IPS-18a (cell line): ENCODE measurements at regions not wholly inside any gene's neighbourhood (a gene's known extent, or its start where the extent isn't known, plus 50 kb on each side); places are given as distances from the start of the nearest gene placed in this dataset.

Source experiments
- H3K27ac ChIP-seq: one replicate; pipeline ENCODE4 v1.5.1; 2013; ENCODE audit warnings: low read length
- H3K27me3 ChIP-seq: one replicate; pipeline ENCODE4 v1.6.1; 2013; ENCODE audit warnings: mild to moderate bottlenecking, low read length; ENCODE audit not compliant: control insufficient read depth, insufficient read depth
- H3K36me3 ChIP-seq: one replicate; pipeline ENCODE4 v1.6.1; 2013; ENCODE audit warnings: low read depth, low read length; ENCODE audit not compliant: control insufficient read depth
- H3K4me1 ChIP-seq: one replicate; pipeline ENCODE4 v1.6.1; 2013; ENCODE audit warnings: low read depth, low read length; ENCODE audit not compliant: control insufficient read depth
- H3K4me3 ChIP-seq: one replicate; pipeline ENCODE4 v1.5.1; 2013; ENCODE audit warnings: low read length
- H3K9ac ChIP-seq: one replicate; pipeline ENCODE4 v1.6.1; 2013; ENCODE audit warnings: mild to moderate bottlenecking, low read length, moderate library complexity
- H3K9me3 ChIP-seq: one replicate; pipeline ENCODE4 v1.6.1; 2013; ENCODE audit warnings: low read depth, low read length; ENCODE audit not compliant: control insufficient read depth

- Histone ChIP-seq H3K9ac (no peak overlapping the region), H3K27me3 (no peaks in the 10 kb centered on the region), H3K36me3 (no peaks in the 10 kb centered on the region), H3K27ac (no peak overlapping the region), H3K4me1 (no peaks in the 10 kb centered on the region), H3K4me3 (no peak overlapping the region), H3K9me3 (no peaks in the 10 kb centered on the region)
Observed at GRCh38 chr4:17336986-17337385, 174.9 kb downstream of the QDPR start.

DNA sequence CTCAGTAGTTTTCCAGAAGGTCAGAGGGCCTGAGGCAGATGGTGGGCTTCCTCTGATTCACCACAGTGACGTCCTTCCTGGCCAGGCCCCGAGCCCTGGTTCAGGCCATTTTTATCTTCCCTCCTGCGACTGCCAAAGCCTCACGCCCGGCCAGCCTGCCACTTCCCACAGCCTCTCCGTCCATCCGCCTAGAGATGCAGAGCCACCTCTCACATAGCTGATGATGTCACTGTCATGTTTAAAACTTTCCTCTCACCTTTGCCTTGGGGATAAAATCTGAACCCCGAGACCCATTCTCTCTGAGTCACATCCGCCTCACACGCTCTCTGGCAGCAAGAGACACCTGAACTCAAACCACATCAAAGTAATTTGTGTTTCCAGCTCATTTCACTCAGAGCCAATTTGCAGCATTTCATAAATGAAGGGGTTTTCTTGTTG is 175.3 kb downstream of the QDPR start:
- H3K9ac ChIP-seq = no peak overlapping the region
- H3K27ac ChIP-seq = no peak overlapping the region
- H3K27me3 ChIP-seq = no peaks in the 10 kb centered on the region
- H3K4me1 ChIP-seq = no peaks in the 10 kb centered on the region
- H3K4me3 ChIP-seq = no peak overlapping the region
- no peaks in the 10 kb centered on the region for H3K36me3 ChIP-seq
- no peaks in the 10 kb centered on the region for H3K9me3 ChIP-seq

GRCh38 chr4:17336069-17336468 is 175.8 kb downstream of the QDPR start:
- Histone ChIP-seq H3K9me3 (no peaks in the 10 kb centered on the region), H3K4me3 (no peak overlapping the region)

DNA sequence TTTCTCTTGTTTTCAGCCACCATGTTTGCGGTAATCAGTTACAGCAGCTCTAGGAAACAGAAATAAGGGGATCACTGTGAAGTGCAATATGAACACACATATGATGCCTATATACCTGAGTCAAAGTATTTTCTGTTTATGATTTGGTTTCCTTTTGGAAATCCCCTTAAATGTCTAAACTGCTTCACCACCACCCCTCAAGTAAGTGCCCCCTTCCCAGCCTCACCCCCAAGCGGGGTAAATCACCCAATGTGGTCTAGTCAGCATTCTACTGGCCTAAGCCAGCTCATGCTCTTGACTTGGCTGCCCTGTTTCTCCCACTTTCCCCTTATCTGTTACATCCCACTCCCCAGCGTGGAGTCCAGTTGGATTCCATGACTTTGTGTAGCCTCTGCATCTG is 176.5 kb downstream of the QDPR start:
- Histone ChIP-seq H3K4me1 (no peaks in the 10 kb centered on the region), H3K27ac (no peak overlapping the region), H3K27me3 (no peaks in the 10 kb centered on the region), H3K36me3 (no peaks in the 10 kb centered on the region), H3K4me3 (no peak overlapping the region), H3K9me3 (no peaks in the 10 kb centered on the region), H3K9ac (no peak overlapping the region)

More at GRCh38 chr4:17336069-17336468, 175.8 kb downstream of the QDPR start:
- Histone ChIP-seq H3K9ac (no peak overlapping the region), H3K36me3 (no peaks in the 10 kb centered on the region), H3K4me1 (no peaks in the 10 kb centered on the region), H3K27ac (no peak overlapping the region), H3K27me3 (no peaks in the 10 kb centered on the region)

- Histone ChIP-seq H3K27ac (no peak overlapping the region), H3K4me1 (no peaks in the 10 kb centered on the region), H3K36me3 (no peaks in the 10 kb centered on the region), H3K9me3 (no peaks in the 10 kb centered on the region), H3K4me3 (no peak overlapping the region), H3K27me3 (no peaks in the 10 kb centered on the region), H3K9ac (no peak overlapping the region)
Observed at GRCh38 chr4:17332478-17332877, 179.4 kb downstream of the QDPR start.

DNA sequence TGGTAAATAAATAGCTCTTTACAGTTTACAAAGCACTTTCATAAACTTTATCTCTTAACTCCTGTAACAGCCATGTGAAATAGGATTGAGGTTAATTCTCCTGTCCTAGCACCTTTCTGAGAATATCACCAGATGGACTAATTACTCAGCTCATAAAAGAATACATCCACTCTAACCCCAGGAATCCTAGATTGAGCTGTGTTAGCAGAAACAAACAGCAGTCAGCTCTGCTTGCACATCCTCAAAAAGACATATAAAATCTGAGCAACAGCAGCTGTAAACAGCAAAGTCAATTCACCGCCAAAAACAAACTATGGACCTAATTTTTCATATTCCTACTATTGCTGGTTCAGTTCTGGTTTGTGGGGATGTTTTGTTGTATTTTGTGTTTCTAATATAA is 182.8 kb downstream of the QDPR start:
- Histone ChIP-seq H3K4me3 (no peak overlapping the region), H3K36me3 (no peaks in the 10 kb centered on the region), H3K9me3 (no peaks in the 10 kb centered on the region), H3K27ac (no peak overlapping the region), H3K9ac (no peak overlapping the region), H3K27me3 (peaks cover 2% of the 10 kb centered on the region), H3K4me1 (peaks cover 2% of the 10 kb centered on the region)

DNA sequence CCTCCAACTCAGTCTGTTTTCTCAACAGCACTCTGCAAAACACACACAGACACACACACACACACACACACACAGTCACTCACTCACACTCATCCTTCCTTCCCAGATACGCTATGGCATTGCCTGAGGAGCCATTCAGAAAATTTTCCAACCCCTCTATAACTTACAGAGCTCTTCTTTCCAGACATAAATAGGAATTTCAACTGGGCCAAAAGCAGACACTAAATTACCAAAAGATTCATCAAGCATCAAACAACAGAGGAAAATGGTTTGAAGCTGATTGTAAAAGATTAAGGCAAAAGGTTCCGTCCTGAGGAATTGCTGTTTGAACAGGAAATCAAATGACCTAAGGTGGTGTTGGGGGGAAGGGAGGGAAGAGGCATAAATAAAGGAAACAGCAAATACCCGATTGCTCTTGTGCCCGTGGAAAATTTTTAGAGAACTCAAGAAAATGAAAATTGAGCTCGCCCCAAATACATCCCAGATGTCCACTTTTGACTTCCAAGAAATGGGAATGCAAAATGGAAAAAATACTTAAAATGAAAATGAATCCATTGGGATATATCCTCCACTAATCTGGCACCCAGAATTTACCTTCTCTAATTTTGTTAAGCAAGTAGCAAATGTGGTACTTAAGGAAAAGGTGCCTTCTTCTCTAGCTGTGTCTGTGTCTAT is 183.6 kb downstream of the QDPR start:
- Histone ChIP-seq H3K4me1 (peaks cover 3% of the 10 kb centered on the region), H3K27ac (no peak overlapping the region), H3K27me3 (peaks cover 5% of the 10 kb centered on the region), H3K36me3 (no peaks in the 10 kb centered on the region), H3K9ac (no peak overlapping the region), H3K4me3 (no peak overlapping the region), H3K9me3 (no peaks in the 10 kb centered on the region)

- Histone ChIP-seq H3K9ac (no peak overlapping the region), H3K27ac (no peak overlapping the region), H3K27me3 (peaks cover 5% of the 10 kb centered on the region), H3K9me3 (no peaks in the 10 kb centered on the region), H3K4me3 (no peak overlapping the region), H3K36me3 (no peaks in the 10 kb centered on the region), H3K4me1 (peaks cover 3% of the 10 kb centered on the region)
Observed at GRCh38 chr4:17327591-17327990, 184.3 kb downstream of the QDPR start.

DNA sequence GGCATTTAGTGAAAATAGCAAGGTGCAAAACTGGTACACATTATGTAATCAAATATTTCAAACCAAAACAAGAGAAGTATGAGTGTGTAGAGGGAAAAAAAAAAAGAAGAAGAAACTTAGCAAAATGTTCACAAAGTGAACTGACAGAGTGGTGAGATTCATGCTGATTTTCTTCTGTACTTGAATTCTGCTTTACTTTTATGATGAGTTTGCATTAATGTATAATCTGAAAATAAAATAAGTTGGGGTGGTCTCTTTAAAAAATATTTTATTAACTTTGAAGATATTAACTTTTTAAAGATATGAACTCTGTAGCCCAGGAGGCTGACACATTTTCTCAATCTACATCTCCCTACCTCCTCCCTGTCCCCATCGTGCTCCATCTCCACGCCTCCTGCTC is 185.1 kb downstream of the QDPR start:
- Histone ChIP-seq H3K9ac (no peak overlapping the region), H3K4me3 (no peak overlapping the region), H3K36me3 (no peaks in the 10 kb centered on the region), H3K4me1 (peaks cover 3% of the 10 kb centered on the region), H3K27ac (no peak overlapping the region), H3K9me3 (no peaks in the 10 kb centered on the region), H3K27me3 (peaks cover 5% of the 10 kb centered on the region)

GRCh38 chr4:17325098-17325497 is 186.8 kb downstream of the QDPR start:
- Histone ChIP-seq H3K36me3 (no peaks in the 10 kb centered on the region), H3K4me3 (no peak overlapping the region), H3K27ac (no peak overlapping the region), H3K9ac (no peak overlapping the region), H3K9me3 (no peaks in the 10 kb centered on the region), H3K4me1 (peaks cover 3% of the 10 kb centered on the region), H3K27me3 (peaks cover 5% of the 10 kb centered on the region)

DNA sequence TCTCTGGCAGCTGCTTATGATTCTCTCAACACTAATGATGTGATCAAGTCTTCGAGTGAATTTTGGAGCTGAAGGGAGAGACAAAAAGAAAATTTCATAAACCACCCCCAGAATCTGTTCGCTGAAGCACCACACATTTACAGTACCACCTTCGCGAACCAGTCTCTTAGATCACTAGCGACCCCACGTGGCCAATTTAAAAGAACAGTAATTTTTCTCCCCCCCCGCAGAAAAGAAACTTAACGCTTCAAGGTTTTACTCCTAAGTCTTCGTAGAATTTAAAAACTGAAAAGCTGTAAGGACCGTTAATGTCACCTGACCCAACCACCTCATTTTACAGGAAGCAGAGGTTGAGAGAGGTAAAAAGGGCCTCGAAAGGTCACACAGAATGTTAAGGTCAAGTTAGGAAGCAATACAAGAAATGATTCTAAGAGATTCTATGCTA is 187.5 kb downstream of the QDPR start:
- no peaks in the 10 kb centered on the region for H3K36me3 ChIP-seq
- H3K4me1 ChIP-seq = peaks cover 3% of the 10 kb centered on the region
- H3K9me3 ChIP-seq = no peaks in the 10 kb centered on the region
- H3K27ac ChIP-seq = no peak overlapping the region
- no peak overlapping the region for H3K9ac ChIP-seq
- H3K4me3 ChIP-seq = no peak overlapping the region
- H3K27me3 ChIP-seq = peaks cover 5% of the 10 kb centered on the region
